ENCODE measurements at regions not wholly inside any gene's neighbourhood (a gene's known extent, or its start where the extent isn't known, plus 50 kb on each side); places are given as distances from the start of the nearest gene placed in this dataset.

DNA sequence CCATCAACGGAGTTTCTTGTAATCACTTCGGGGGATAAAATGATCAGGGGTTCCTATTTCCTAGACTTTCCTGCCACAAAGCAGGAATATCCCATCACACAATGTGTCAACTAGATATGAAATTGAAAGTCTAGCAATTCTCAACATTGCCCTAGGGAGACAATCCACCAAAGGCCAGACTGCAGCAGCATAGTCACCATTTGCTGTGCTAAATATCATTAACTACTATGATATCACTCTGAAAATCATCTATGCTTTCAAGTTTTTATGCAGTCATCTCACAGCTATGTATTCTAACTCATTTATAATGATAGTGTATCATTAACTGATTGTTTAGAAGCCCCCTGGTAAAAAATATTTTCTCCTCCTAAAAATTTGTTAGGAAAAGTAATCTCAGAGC lies 342.6 kb upstream of the CDH6 start:
- TF ChIP-seq CTCF (IDR thresholded peaks at IDR 0.05; ENCODE audit: control extremely low read depth, extremely low read depth, low read depth, missing control alignments): no peak
- DNase-seq (ENCODE audit: extremely low spot score): no peak
- ChIA-PET CTCF (interaction anchor here (1.9 kb wide), 1 partner anchor 11 kb away, joined by 5 read pairs; no protein-coding TSS in a partner anchor), POLR2A (no interaction called here)

GRCh38 chr5:30849931-30850710 lies 343.4 kb upstream of the CDH6 start:
- TF ChIP-seq CTCF (IDR thresholded peaks at IDR 0.05; ENCODE audit: control extremely low read depth, extremely low read depth, low read depth, missing control alignments): no peak
- ChIA-PET POLR2A (no interaction called here), CTCF (interaction anchor here (1.8 to 1.9 kb wide), 2 partner anchors 11 to 19 kb away, joined by 4 to 5 read pairs; no protein-coding TSS in a partner anchor)
- no peak for DNase-seq (ENCODE audit: extremely low spot score)

GRCh38 chr5:30846171-30846570 lies 347.3 kb upstream of the CDH6 start:
- DNase-seq (ENCODE audit: extremely low spot score): no peak
- ChIA-PET CTCF (no interaction called here), POLR2A (no interaction called here)
- TF ChIP-seq CTCF (IDR thresholded peaks at IDR 0.05; ENCODE audit: control extremely low read depth, extremely low read depth, low read depth, missing control alignments): no peak

GRCh38 chr5:30845194-30845593 lies 348.3 kb upstream of the CDH6 start:
- no peak for DNase-seq (ENCODE audit: extremely low spot score)
- no peak for TF ChIP-seq CTCF (IDR thresholded peaks at IDR 0.05; ENCODE audit: control extremely low read depth, extremely low read depth, low read depth, missing control alignments)
- CTCF ChIA-PET: no interaction called here
- POLR2A ChIA-PET: no interaction called here

DNA sequence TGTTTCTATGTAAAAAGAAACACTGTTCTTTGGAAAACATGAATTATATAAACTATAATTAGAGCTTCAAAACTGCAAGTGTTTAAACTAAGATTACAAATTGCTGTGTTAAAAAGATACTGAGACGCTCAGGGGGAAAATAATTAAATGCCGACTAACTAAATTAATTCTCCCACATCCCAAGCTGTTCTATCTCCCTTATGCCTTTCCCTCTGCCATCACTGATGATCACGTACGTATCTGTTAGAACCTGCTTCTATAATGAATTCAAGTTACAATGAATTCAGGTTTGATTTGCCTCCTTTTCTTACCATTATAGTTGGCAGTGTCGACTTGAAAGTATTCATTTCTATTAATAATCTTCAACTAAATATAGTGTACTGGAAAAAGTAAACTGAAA lies 349.9 kb upstream of the CDH6 start:
- POLR2A ChIA-PET: no interaction called here
- CTCF ChIA-PET: no interaction called here
- no peak for TF ChIP-seq CTCF (IDR thresholded peaks at IDR 0.05; ENCODE audit: control extremely low read depth, extremely low read depth, low read depth, missing control alignments)
- no peak for DNase-seq (ENCODE audit: extremely low spot score)

GRCh38 chr5:30839956-30840355 lies 353.5 kb upstream of the CDH6 start:
- ChIA-PET POLR2A (no interaction called here), CTCF (interaction anchor here (1.4 to 2.3 kb wide), 3 partner anchors 11 to 43 kb away, joined by 3 to 9 read pairs (median 5); no protein-coding TSS in a partner anchor)
- TF ChIP-seq CTCF (IDR thresholded peaks at IDR 0.05; ENCODE audit: control extremely low read depth, extremely low read depth, low read depth, missing control alignments): no peak
- DNase-seq (ENCODE audit: extremely low spot score): no peak

All from GM10248 (cell line).